Stimulated activated CD4-positive, alpha-beta T cell treated with anti-CD3 and anti-CD28 coated beads, Interleukin-4, amount 100 ng/mL, for 24 hours (primary cell): ENCODE measurements at regions not wholly inside any gene's neighbourhood (a gene's known extent, or its start where the extent isn't known, plus 50 kb on each side); places are given as distances from the start of the nearest gene placed in this dataset.
"Not testable (repeated sequence)": the region's sequence is repeated elsewhere in the genome, so short reads cannot be mapped to it uniquely, and the experiment has no call there.

Experiments
- DNase-seq: peaks from one replicate; pipeline ENCODE4 v3.0.0-alpha.2; 2020

DNA sequence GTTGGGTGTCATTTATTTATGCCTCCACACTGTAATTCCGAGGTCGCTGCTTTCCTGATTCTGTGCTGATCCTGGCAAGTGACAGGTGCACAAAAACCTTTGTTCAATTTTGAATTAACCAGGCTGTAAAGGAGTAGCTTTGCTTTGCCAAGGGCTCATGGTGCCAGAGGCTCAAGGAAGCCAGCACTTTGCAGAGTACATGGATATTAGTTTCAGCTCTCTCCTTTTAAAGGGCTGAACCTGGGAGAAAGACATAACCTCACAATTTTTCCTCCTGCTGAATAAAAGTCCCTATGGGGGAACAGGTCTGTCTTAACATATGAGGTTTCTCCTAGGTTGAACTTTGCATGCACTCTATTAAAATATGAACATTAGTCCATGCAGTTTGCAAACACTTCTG, 227.6 kb upstream of the WSB1 start:
- DNase-seq = no peak

- no peak for DNase-seq
Measured at GRCh38 chr17:27069842-27070508, 223.9 kb upstream of the WSB1 start.

GRCh38 chr17:27070836-27071235, 223.1 kb upstream of the WSB1 start:
- no peak for DNase-seq

GRCh38 chr17:27072885-27073284, 221.0 kb upstream of the WSB1 start:
- DNase-seq = no peak

GRCh38 chr17:27076814-27077213, 217.1 kb upstream of the WSB1 start:
- no peak for DNase-seq

GRCh38 chr17:27078296-27078695, 215.6 kb upstream of the WSB1 start:
- no peak for DNase-seq

- DNase-seq = no peak
Measured at GRCh38 chr17:27079660-27080059, 214.3 kb upstream of the WSB1 start.

DNA sequence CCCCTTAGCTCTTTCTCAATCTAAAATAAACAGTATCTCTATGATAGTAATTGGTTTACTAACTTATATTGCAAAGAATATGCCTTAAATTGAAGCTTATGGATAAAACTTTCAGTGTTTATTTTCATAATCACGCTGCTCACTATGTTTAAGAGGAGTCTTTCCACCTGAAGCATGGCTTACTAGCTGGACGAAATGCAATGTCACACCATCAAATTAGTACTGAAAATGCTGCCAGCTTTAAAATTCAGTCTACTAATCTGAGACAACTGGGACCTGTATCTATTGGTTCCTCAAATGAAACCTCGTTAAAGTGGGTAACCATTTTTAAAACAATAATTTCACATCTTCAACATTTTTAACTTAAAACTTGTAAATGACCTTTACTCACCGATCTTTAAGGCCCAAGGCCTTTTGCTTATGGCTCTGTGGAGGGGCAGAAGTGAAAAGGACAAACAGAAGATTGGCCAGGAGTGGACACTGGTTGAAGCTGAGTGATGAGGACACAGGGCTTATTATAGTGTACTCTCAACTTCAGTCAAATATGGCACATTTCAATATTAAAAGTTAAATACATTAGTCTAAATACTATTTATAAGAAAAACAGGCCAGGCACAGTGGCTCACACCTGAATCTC, 212.8 kb upstream of the WSB1 start:
- DNase-seq = no peak

GRCh38 chr17:27082023-27082774, 211.7 kb upstream of the WSB1 start:
- no peak for DNase-seq

DNA sequence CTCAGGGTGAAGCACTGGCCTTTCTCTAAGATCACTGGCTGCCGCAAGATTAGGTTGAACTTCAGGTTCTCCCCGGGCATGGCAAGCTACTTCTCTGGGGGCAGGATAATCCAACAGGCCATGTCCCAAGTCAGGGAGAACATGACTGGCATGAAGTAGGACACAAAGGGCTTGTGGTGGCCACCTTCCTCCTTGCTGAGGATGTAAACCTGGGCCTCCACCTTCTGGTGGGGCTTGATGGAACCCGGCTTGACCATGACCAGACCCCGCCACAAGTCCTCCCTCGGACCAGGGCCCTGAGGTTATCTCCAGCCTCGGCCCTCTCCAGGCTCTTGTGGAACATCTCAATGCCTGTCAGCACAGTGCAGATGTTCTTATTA, 211.1 kb upstream of the WSB1 start:
- no peak for DNase-seq

DNA sequence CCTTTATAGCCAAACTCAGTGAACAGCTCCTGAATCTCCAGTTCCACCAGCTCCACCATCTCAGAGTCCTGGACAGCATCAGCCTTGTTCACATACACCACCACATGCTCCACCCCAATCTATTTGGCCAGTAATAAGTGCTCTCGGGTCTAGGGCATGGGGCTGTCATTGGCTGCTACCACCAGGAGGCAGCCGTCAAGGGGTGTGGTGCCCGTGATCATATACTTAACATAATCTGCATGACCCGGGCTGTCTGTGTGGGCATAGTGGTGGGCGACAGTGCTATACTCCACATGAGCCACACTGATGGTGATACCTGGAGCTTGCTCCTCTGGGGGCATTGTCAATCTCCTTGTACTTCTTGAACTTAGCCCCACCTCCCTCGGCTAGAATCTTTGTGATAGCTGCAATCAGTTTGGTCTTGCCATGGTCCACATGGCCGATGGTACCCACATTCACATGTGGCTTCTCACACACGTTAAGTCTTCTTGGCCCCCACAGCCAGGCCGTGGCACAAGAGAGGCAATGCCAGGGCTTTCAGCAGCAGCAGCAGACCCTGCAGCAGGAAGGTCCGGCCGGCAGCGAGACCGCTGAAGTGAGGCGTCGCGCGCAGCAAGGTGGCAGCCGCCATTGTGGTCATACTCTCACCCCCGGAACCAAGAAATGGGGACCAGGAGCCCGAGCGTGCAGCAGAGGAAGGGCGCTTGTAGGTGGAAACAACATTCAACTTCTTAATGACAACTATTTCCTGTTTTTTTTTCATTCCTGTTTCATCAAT, 210.3 kb upstream of the WSB1 start:
- DNase-seq = no peak

DNA sequence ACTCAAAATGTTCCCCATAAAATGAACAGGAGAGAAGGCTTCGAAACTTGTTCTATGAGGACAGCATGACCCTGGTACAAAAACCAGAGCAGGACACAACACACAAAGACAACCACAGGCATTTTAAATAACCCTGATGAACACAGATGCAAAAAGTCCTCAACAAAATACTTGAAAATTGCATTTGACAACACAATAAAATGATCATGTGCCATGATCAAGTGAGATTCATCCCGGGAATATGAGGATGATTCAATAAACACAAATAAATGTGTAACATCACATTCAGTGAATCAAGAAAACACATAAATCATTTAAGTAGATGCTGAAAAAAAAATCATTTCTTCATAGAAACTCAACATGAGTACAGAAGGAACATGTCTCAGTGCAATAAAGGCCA, 208.4 kb upstream of the WSB1 start:
- no peak for DNase-seq

DNA sequence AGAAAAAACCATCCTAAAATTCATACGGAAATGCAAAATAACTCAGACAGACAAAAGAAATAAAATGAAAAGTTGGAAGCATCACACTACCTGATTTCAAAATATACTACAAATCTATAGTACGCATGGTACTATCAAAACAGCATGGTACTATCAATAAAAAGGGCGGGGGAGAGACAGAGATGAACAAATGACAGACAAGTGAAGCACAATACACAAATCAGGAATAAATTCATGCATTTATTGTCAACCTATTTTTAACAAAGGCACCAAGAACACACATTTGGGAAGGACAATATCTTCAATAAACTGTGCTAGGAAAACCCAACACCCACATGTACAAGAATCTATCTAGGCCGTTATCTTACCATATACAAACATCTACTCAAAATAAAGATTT, 207.4 kb upstream of the WSB1 start:
- no peak for DNase-seq

- no peak for DNase-seq
Measured at GRCh38 chr17:27087935-27088766, 205.8 kb upstream of the WSB1 start.

- no peak for DNase-seq
Measured at GRCh38 chr17:27088767-27089078, 205.2 kb upstream of the WSB1 start.

DNA sequence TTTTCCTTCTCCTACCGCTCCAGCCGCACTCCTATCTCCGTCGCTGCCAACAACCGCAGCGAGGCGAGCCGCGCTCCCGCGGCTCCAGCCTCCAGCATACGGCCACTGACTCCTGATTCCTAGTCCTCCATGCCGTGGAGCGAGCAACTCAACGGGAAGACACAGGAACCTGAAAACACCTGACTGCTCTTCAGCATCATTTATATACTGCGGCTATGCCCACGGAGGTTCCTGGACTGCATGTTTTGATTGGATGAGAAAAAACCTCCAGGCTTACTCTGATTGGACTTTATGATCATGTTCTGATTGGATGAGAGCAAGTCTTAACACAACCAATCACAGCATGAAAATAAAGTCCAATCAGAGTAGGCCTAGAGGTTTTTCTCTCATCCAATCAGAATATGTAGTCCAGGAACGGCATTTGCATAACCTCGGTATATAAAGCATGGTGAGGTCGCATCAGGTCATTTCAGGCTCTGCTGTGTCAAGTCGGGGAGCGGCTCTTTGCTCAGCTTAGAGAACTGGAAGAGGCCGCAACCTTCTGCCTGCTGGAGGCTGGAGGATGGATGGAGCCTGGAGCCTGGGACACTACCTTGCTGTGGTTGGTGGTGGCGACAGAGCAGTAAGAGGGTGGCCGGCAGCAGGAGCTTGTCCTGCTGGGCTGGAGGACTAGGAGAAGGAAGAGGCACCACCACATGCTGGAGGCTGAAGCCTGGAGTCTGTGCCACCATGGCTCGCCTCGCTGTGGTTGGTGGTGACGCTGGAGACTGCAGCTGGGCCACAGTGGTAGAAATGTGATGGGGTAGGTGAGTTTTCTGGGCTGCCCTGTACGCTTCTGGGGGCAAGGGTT, 204.6 kb upstream of the WSB1 start:
- not testable (repeated sequence) for DNase-seq

DNA sequence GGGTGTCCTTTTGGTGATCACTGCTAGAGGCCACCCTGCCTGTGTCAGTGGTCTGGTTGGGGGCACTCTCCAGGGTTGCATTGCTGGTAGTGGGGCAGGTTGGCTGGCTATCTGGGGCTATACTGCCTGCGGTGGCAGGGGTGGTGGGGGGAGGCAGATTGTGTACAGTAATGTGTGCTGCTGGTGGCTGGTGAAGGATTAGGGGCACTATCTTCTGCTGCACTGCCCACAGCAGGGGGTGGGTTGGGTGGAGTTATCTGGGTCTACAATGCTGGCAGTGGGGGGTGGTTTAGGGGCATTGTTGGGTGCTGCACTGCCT, 204.0 kb upstream of the WSB1 start:
- DNase-seq = no peak

DNA sequence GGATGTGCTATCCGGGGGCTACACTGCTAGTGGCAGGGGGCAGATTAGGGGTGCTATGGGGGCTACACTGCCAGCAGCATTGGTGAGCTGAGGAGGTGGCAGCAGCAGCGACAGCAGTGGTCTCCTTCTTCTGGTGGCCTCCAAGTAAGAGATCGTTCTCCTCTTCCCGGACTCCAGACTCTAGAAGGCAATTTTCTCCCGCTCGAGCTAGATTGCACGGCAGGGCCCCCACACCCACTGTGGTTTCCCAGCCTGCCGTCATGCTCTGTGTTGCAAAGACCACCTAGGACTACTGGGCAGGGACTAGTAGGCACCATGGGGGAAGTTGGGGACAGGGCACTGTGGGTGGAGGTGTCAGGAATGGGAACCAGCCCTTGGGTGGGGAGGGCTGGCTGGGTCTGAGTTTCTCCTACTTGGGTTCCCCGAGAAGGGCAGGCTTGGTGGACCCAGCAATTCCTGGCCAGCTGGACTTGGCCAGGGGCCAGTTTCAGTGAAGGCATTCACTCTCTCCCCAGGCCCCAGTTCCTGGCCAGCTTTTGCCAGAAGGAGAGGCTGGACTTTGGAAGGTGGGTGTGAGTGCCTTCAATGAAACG, 203.4 kb upstream of the WSB1 start:
- DNase-seq = not testable (repeated sequence)

- DNase-seq = no peak
Measured at GRCh38 chr17:27091043-27091497, 202.8 kb upstream of the WSB1 start.

- DNase-seq = not testable (repeated sequence)
Measured at GRCh38 chr17:27094179-27094578, 199.7 kb upstream of the WSB1 start.

DNA sequence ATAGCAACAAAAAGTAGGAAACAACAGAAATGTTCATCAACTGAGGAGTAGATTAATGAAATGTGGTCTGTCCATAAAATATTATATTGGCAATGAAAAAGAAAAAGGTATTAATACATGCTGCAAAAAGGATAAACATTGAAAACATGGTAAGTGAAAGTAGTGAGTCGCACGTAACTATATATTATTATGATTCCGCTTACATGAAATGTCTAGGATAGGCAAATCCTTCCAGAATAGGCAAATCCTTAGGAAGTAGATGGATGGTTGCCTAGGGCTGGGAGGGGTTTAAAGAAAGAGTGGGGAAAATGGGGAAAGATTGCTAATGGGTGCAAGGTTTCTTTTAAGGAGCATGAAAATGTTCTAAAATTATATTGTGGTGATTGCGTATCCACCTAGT, 198.1 kb upstream of the WSB1 start:
- not testable (repeated sequence) for DNase-seq
